H9 (cell line): ENCODE measurements at regions not wholly inside any gene's neighbourhood (a gene's known extent, or its start where the extent isn't known, plus 50 kb on each side); places are given as distances from the start of the nearest gene placed in this dataset.

Experiments
- DNase-seq: peaks from one replicate; pipeline ENCODE4 v3.0.0-alpha.2; 2017
- H2AFZ ChIP-seq: one replicate; pipeline ENCODE4 v1.6.1; 2013; ENCODE audit warnings: mild to moderate bottlenecking, low read length, control low read depth, moderate library complexity
- H2AK5ac ChIP-seq: 2 replicates; pipeline ENCODE4 v1.6.1; 2013; ENCODE audit warnings: low read length, control low read depth, mixed read lengths; ENCODE audit not compliant: insufficient read length
- H2BK120ac ChIP-seq: one replicate; pipeline ENCODE4 v1.6.1; 2013; ENCODE audit warnings: low read depth, mild to moderate bottlenecking, low read length, control low read depth, inconsistent platforms; ENCODE audit not compliant: poor library complexity, severe bottlenecking
- H2BK12ac ChIP-seq: 2 replicates; pipeline ENCODE4 v1.6.1; 2013; ENCODE audit warnings: low read length, control low read depth, mixed read lengths, low read depth; ENCODE audit not compliant: insufficient read length
- H2BK15ac ChIP-seq: 2 replicates; pipeline ENCODE4 v1.6.1; 2013; ENCODE audit warnings: low read depth, low read length, control low read depth
- H2BK20ac ChIP-seq: one replicate; pipeline ENCODE4 v1.6.1; 2013; ENCODE audit warnings: low read depth, mild to moderate bottlenecking, low read length, control low read depth, inconsistent platforms; ENCODE audit not compliant: poor library complexity, severe bottlenecking
- H2BK5ac ChIP-seq: 2 replicates; pipeline ENCODE4 v1.6.1; 2013; ENCODE audit warnings: low read length, control low read depth, mixed read lengths; ENCODE audit not compliant: insufficient read length
- H3K14ac ChIP-seq: 2 replicates; pipeline ENCODE4 v1.6.1; 2013; ENCODE audit warnings: low read length, control low read depth; ENCODE audit not compliant: insufficient read depth
- H3K18ac ChIP-seq: 2 replicates; pipeline ENCODE4 v1.6.1; 2013; ENCODE audit warnings: low read depth, mild to moderate bottlenecking, mixed read lengths, low read length, control low read depth; ENCODE audit not compliant: insufficient read length
- H3K23ac ChIP-seq: 2 replicates; pipeline ENCODE4 v1.6.1; 2013; ENCODE audit warnings: low read length, control low read depth, mixed read lengths, low read depth; ENCODE audit not compliant: insufficient read length
- H3K23me2 ChIP-seq: 2 replicates; pipeline ENCODE4 v1.6.1; 2013; ENCODE audit warnings: low read depth, mild to moderate bottlenecking, mixed read lengths, low read length, control low read depth; ENCODE audit not compliant: insufficient read length, poor library complexity, severe bottlenecking
- H3K27ac ChIP-seq: 2 replicates; pipeline ENCODE4 v1.5.1; 2013; ENCODE audit warnings: low read length, control low read depth, mixed read lengths, low read depth; ENCODE audit not compliant: insufficient read length
- H3K27me3 ChIP-seq: 2 replicates; pipeline ENCODE4 v1.6.1; 2013; ENCODE audit warnings: low read length, control low read depth, inconsistent platforms; ENCODE audit not compliant: insufficient read depth
- H3K4ac ChIP-seq: 2 replicates; pipeline ENCODE4 v1.6.1; 2013; ENCODE audit warnings: low read depth, mild to moderate bottlenecking, control low read depth, inconsistent platforms, low read length, moderate library complexity
- H3K4me1 ChIP-seq: 2 replicates; pipeline ENCODE4 v1.6.1; 2013; ENCODE audit warnings: low read length, control low read depth, inconsistent platforms; ENCODE audit not compliant: insufficient read depth
- H3K4me2 ChIP-seq: 2 replicates; pipeline ENCODE4 v1.6.1; 2013; ENCODE audit warnings: low read length, control low read depth, mixed read lengths; ENCODE audit not compliant: insufficient read length, insufficient read depth
- H3K56ac ChIP-seq: 2 replicates; pipeline ENCODE4 v1.6.1; 2013; ENCODE audit warnings: low read depth, mild to moderate bottlenecking, mixed read lengths, low read length, control low read depth; ENCODE audit not compliant: insufficient read length
- H3K79me1 ChIP-seq: 2 replicates; pipeline ENCODE4 v1.6.1; 2013; ENCODE audit warnings: low read depth, mild to moderate bottlenecking, moderate library complexity, low read length, control low read depth, inconsistent platforms; ENCODE audit not compliant: insufficient read depth, poor library complexity, severe bottlenecking
- H3K79me2 ChIP-seq: 2 replicates; pipeline ENCODE4 v1.6.1; 2013; ENCODE audit warnings: low read length, control low read depth, inconsistent platforms; ENCODE audit not compliant: insufficient read depth
- H3K9ac ChIP-seq: 2 replicates; pipeline ENCODE4 v1.6.1; 2013; ENCODE audit warnings: low read length, control low read depth, mixed read lengths; ENCODE audit not compliant: insufficient read length; ENCODE audit errors: extremely low read depth
- H3K9me3 ChIP-seq: one replicate; pipeline ENCODE4 v1.6.1; 2013; ENCODE audit warnings: low read depth, low read length, inconsistent platforms; ENCODE audit not compliant: control insufficient read depth
- H3T11ph ChIP-seq: one replicate; pipeline ENCODE4 v1.6.1; 2013; ENCODE audit warnings: mild to moderate bottlenecking, low read length, control low read depth, inconsistent platforms
- H4K20me1 ChIP-seq: one replicate; pipeline ENCODE4 v1.6.1; 2013; ENCODE audit not compliant: control insufficient read depth, insufficient read length, insufficient read depth
- H4K5ac ChIP-seq: 2 replicates; pipeline ENCODE4 v1.6.1; 2013; ENCODE audit warnings: low read depth, mild to moderate bottlenecking, mixed read lengths, low read length, control low read depth; ENCODE audit not compliant: insufficient read length
- H4K8ac ChIP-seq: replicated peaks from 2 replicates; pipeline ENCODE4 v1.6.1; 2013; ENCODE audit warnings: low read length, control low read depth, mixed read lengths, low read depth; ENCODE audit not compliant: insufficient read length
- H4K91ac ChIP-seq: 2 replicates; pipeline ENCODE4 v1.6.1; 2013; ENCODE audit warnings: low read depth, mild to moderate bottlenecking, moderate library complexity, mixed read lengths, low read length, control low read depth; ENCODE audit not compliant: insufficient read length
- H3K27ac Mint-ChIP-seq, 3 experiments: 2 replicates in 2 of 3; 3 replicates in 1 of 3; pipeline ENCODE4 v1.8.0; 2020 to 2021; ENCODE audit warnings: mixed read lengths in 3 of 3, mild to moderate bottlenecking in 1 of 3, moderate library complexity in 1 of 3
- H3K27me3 Mint-ChIP-seq: 2 replicates; pipeline ENCODE4 v1.8.0; 2021; ENCODE audit warnings: low read depth, mild to moderate bottlenecking, moderate library complexity, mixed read lengths
- H3K36me3 Mint-ChIP-seq, 3 experiments: 2 replicates in 2 of 3; 3 replicates in 1 of 3; pipeline ENCODE4 v1.8.0; 2020 to 2021; ENCODE audit warnings: low read depth in 3 of 3, mixed read lengths in 3 of 3; ENCODE audit not compliant: insufficient read depth in 1 of 3
- H3K4me1 Mint-ChIP-seq, 2 experiments: 2 replicates each; pipeline ENCODE4 v1.8.0; 2020; ENCODE audit warnings: mixed read lengths in 2 of 2
- H3K4me3 Mint-ChIP-seq, 2 experiments: 2 replicates in 1 of 2; 3 replicates in 1 of 2; pipeline ENCODE4 v1.8.0; 2020 to 2021; ENCODE audit warnings: mild to moderate bottlenecking in 2 of 2, mixed read lengths in 2 of 2, moderate library complexity in 1 of 2
- H3K9me3 Mint-ChIP-seq, 2 experiments: 2 replicates in 1 of 2; 3 replicates in 1 of 2; pipeline ENCODE4 v1.8.0; 2020; ENCODE audit warnings: mild to moderate bottlenecking in 2 of 2, mixed read lengths in 2 of 2, moderate library complexity in 1 of 2
- WGBS: extraction: QIAGEN DNeasy Blood & Tissue Kit; methylation state at CpG from one replicate; pipeline ENCODE4 v1.1.7; 2013; ENCODE audit warnings: missing lambda C conversion rate, low lambda C conversion rate, mixed read lengths; ENCODE audit not compliant: insufficient read length; ENCODE audit errors: extremely low coverage; 5-methylcytosine and 5-hydroxymethylcytosine counted together
- TF ChIP-seq, protein P1 (sequence below): fragments of 200-600 bp; sonication (generic); conservative IDR thresholded peaks from 3 replicates; pipeline ENCODE4 v1.8.0; 2021; ENCODE audit warnings: antibody characterized with exemption, mild to moderate bottlenecking

DNA sequence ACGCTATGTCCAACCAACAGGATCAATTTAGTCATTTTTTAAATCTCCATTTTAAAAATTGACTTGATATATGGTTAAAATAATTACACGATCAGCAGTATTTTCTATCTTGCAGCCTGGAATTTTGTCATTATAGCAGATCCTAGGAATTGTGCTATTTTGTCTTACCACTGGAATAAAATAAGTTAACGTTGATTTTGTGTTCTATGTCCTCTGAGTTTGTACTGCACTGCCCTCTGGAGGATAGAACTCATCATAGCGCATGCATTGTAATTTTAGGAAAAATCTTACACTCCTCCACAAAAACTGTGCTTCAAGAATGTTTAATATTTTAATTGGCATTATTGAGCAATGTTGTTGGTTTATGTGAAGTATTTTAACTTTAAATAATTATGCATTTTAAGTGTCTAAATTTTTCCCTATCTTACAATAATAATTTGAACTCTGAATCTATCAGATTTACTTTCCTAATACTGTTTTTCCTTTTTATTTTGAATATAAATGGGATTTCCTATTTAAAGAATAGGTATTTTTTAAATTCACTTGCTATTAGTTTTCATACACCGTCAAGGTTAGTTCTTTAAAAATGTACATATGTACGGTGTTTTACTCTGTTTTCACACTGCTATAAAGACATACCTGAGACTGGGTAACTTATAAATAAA lies 220.1 kb downstream of the PPP1R3A start:
- Mint-ChIP-seq H3K4me3 (no peak overlapping the region), H3K27ac (no peak overlapping the region), H3K27me3 (peaks cover 1% of the 10 kb centered on the region; the same call in 1 of the 2 replicates), H3K9me3 (no peaks in the 10 kb centered on the region), H3K36me3 (no peaks in the 10 kb centered on the region), H3K4me1 (no peaks in the 10 kb centered on the region)
- Histone ChIP-seq H3K9ac (no peak overlapping the region), H3K27ac (no peak overlapping the region), H3K79me1 (no peaks in the 10 kb centered on the region), H3T11ph (no peak overlapping the region), H4K91ac (no peak overlapping the region), H4K8ac (no peak overlapping the region), H2AFZ (no peak overlapping the region), H3K4me2 (no peak overlapping the region), H4K5ac (no peak overlapping the region), H3K23me2 (no peaks in the 10 kb centered on the region), H2BK120ac (no peak overlapping the region), H2AK5ac (no peak overlapping the region), H3K18ac (no peak overlapping the region), H3K4me1 (no peaks in the 10 kb centered on the region), H3K9me3 (no peaks in the 10 kb centered on the region), H3K4ac (no peak overlapping the region), H3K27me3 (no peaks in the 10 kb centered on the region), H4K20me1 (no peaks in the 10 kb centered on the region), H3K56ac (no peak overlapping the region), H2BK5ac (no peak overlapping the region), H2BK15ac (no peak overlapping the region), H2BK12ac (no peak overlapping the region), H3K79me2 (no peaks in the 10 kb centered on the region), H3K23ac (no peak overlapping the region), H2BK20ac (no peak overlapping the region), H3K14ac (no peak overlapping the region)
- DNase-seq = no peak
- no CpG with 5 or more reads among the region's 6 CpGs for WGBS
- TF ChIP-seq, protein P1, sequence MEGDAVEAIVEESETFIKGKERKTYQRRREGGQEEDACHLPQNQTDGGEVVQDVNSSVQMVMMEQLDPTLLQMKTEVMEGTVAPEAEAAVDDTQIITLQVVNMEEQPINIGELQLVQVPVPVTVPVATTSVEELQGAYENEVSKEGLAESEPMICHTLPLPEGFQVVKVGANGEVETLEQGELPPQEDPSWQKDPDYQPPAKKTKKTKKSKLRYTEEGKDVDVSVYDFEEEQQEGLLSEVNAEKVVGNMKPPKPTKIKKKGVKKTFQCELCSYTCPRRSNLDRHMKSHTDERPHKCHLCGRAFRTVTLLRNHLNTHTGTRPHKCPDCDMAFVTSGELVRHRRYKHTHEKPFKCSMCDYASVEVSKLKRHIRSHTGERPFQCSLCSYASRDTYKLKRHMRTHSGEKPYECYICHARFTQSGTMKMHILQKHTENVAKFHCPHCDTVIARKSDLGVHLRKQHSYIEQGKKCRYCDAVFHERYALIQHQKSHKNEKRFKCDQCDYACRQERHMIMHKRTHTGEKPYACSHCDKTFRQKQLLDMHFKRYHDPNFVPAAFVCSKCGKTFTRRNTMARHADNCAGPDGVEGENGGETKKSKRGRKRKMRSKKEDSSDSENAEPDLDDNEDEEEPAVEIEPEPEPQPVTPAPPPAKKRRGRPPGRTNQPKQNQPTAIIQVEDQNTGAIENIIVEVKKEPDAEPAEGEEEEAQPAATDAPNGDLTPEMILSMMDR = peak; percentile 81
